Thyroid gland (tissue), 4 donors: ENCODE measurements at regions not wholly inside any gene's neighbourhood (a gene's known extent, or its start where the extent isn't known, plus 50 kb on each side); places are given as distances from the start of the nearest gene placed in this dataset.
A peak's percentile ranks its signal among the peaks of the same experiment; 100 is the strongest.

Source experiments
- DNase-seq, 2 donors: peaks; one replicate each; pipeline ENCODE4 v3.0.0-alpha.2; 2019
- H3K27ac ChIP-seq, 3 donors: fragments of 200-600 bp; sonication (generic); 1 replicate in 2 of 3; 2 replicates in 1 of 3; pipeline ENCODE4 v1.5.1; 2016 to 2019; ENCODE audit warnings: mild to moderate bottlenecking in 1 of 3, moderate library complexity in 1 of 3
- H3K27me3 ChIP-seq: fragments of 200-600 bp; sonication (generic); one replicate; pipeline ENCODE4 v1.5.1; 2019
- H3K36me3 ChIP-seq, 2 donors: fragments of 200-600 bp; sonication (generic); one replicate each; pipeline ENCODE4 v1.5.1; 2016 to 2019
- H3K4me1 ChIP-seq, 2 donors: fragments of 200-600 bp; sonication (generic); one replicate each; pipeline ENCODE4 v1.5.1; 2017 to 2019
- H3K4me3 ChIP-seq, 3 donors: fragments of 200-600 bp; sonication (generic); replicated peaks in 1 of 3; 1 replicate in 2 of 3; 2 replicates in 1 of 3; pipeline ENCODE4 v1.5.1; 2016; ENCODE audit warnings: mild to moderate bottlenecking in 1 of 3
- H3K9me3 ChIP-seq: fragments of 200-600 bp; sonication (generic); one replicate; pipeline ENCODE4 v1.5.1; 2017
- POLR2A ChIP-seq, 2 donors: fragments of 450-650 bp; IDR thresholded peaks; one replicate each; pipeline ENCODE4 v1.6.1; 2017; ENCODE audit warnings: antibody characterized with exemption in 2 of 2, mild to moderate bottlenecking in 2 of 2, moderate library complexity in 1 of 2
- WGBS, 2 donors: methylation state at CpG; one replicate each; pipeline ENCODE4 v1.1.5; 2017; 5-methylcytosine and 5-hydroxymethylcytosine counted together
- intact Hi-C: fragments of 100-400 bp; cut with DNase I; formaldehyde crosslinking; loops from one replicate; pipeline ENCODE4 v1.15.1; 2023
- TF ChIP-seq, protein P1 (sequence below), 6 experiments: fragments of 200-600 bp in 3 of 6; fragments of 450-650 bp in 3 of 6; sonication (generic) in 3 of 6; IDR thresholded peaks; one replicate each; pipeline ENCODE4 v1.5.1; 2016 to 2019; ENCODE audit warnings: antibody characterized with exemption in 6 of 6, mild to moderate bottlenecking in 2 of 6, inconsistent platforms in 1 of 6, moderate library complexity in 1 of 6

DNA sequence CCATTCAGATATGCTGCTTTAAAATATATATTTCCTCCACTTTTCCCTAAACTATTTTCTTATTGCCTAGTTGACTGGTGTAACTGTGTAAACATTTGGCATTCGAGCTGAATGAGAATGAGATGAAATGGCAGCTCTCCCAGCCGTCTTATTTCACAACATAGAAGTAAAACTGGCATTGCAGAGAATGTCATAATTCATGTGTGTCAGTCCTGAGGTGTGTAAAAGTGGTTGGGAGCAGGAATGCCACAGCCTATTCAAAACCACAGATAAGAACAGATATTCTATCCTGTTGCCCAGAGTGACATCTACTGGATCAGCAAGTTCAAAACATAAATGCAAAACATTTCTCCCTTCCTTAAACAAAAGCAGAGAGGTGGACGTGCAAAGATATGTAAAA, 565.5 kb upstream of the CHAC2 start:
- H3K36me3 ChIP-seq, result no peaks in the 10 kb centered on the region
- peak; percentile 47 to 48 for DNase-seq
- intact Hi-C loops, result no loop called here
- TF ChIP-seq, protein P1, sequence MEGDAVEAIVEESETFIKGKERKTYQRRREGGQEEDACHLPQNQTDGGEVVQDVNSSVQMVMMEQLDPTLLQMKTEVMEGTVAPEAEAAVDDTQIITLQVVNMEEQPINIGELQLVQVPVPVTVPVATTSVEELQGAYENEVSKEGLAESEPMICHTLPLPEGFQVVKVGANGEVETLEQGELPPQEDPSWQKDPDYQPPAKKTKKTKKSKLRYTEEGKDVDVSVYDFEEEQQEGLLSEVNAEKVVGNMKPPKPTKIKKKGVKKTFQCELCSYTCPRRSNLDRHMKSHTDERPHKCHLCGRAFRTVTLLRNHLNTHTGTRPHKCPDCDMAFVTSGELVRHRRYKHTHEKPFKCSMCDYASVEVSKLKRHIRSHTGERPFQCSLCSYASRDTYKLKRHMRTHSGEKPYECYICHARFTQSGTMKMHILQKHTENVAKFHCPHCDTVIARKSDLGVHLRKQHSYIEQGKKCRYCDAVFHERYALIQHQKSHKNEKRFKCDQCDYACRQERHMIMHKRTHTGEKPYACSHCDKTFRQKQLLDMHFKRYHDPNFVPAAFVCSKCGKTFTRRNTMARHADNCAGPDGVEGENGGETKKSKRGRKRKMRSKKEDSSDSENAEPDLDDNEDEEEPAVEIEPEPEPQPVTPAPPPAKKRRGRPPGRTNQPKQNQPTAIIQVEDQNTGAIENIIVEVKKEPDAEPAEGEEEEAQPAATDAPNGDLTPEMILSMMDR (IDR thresholded peaks at IDR 0.05), result peak in 4 of 6 experiments; percentile 21 to 75 (median 44)
- TF ChIP-seq POLR2A (IDR thresholded peaks at IDR 0.05), result no peak
- no peak overlapping the region for H3K27ac ChIP-seq
- H3K4me3 ChIP-seq, result no peak overlapping the region
- 18 to 21% methylated on average over 3 of the region's 3 CpGs for WGBS, 2 donors
- H3K27me3 ChIP-seq, result no peaks in the 10 kb centered on the region
- H3K4me1 ChIP-seq, result no peaks in the 10 kb centered on the region
- H3K9me3 ChIP-seq, result no peaks in the 10 kb centered on the region

DNA sequence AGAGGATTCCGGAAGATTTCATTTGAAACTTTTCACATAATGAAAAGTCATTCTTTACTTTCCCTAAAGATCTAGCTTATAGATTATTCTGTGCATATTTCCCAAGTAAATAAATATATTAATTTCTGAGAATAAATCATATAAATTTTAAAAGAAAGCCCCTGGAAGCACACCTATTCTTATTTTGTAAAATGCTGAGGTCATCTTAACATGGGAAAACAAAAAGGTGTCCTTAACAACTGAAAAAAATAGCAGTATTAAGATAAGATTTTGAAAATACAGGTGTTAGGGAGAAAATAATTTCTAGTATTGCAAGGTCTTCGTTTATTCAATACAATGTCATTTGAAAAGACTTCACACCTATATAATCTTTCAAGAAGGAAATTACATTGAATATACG, 567.5 kb upstream of the CHAC2 start:
- Histone ChIP-seq H3K4me1 (no peaks in the 10 kb centered on the region), H3K27ac (no peak overlapping the region), H3K36me3 (no peaks in the 10 kb centered on the region), H3K9me3 (no peaks in the 10 kb centered on the region), H3K4me3 (no peak overlapping the region), H3K27me3 (no peaks in the 10 kb centered on the region)
- DNase-seq, result no peak
- TF ChIP-seq, protein P1 (IDR thresholded peaks at IDR 0.05), result no peak
- no peak for TF ChIP-seq POLR2A (IDR thresholded peaks at IDR 0.05)
- WGBS, 2 donors, result 93 to 94% methylated on average over 3 of the region's 3 CpGs
- intact Hi-C loops, result no loop called here

DNA sequence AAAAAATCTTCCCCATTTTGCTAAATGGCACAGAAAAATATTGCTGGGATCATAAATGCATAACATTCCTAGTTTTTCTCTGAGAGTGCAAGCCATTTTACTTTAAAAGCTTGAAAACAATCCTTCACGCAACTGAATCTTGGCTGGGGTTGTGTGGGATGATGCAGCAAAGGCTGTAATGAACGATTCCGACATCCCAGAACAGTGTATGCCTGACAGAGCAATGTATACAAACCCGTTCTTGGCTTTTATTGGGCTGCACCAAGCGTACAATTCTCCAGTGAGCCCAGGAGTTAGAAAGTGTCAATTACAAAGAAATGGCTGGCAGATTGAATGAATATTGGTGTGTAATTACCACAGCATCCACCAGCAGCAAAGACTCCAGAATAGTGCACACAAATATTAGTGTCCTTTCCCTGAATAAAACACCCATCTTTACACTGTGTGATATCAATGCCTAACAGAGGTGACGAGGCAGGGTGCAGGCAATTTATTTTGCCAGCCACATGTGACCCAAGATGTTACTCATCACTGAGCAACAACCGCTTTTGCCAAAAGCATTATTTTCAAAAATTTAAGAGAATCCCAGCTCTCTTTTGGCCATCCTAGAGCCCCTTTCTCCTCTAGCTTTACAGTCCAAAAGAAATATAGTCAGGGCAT, 578.6 kb upstream of the CHAC2 start:
- TF ChIP-seq, protein P1 (IDR thresholded peaks at IDR 0.05), result no peak
- TF ChIP-seq POLR2A (IDR thresholded peaks at IDR 0.05), result no peak
- no peak for DNase-seq
- Histone ChIP-seq H3K27ac (no peak overlapping the region), H3K4me1 (peaks cover 8% of the 10 kb centered on the region in 2 donors), H3K4me3 (no peak overlapping the region), H3K36me3 (no peaks in the 10 kb centered on the region), H3K27me3 (no peaks in the 10 kb centered on the region), H3K9me3 (no peaks in the 10 kb centered on the region)
- intact Hi-C loops, result no loop called here
- WGBS, 2 donors, result 38 to 49% methylated on average over 7 of the region's 7 CpGs

DNA sequence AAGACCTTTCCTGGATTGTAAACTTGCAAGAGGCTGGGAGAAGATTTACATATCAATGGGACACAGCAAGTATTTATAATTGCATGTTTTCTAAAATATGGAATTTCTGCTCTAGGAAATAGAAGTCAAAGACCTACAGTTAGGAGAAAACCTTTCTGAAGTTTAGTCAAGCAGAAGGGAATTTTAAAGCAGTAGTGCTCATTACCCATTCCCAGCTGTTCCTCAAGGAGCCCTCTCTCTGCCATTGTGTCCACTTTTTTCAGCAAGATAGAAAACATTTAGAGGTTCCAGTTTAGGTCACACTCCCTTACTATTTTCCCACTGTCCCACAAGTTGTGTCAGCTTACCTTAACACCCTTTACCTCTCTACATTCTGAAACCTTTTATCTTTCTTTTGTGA, 584.0 kb upstream of the CHAC2 start:
- no peak for DNase-seq
- TF ChIP-seq, protein P1 (IDR thresholded peaks at IDR 0.05), result no peak
- TF ChIP-seq POLR2A (IDR thresholded peaks at IDR 0.05), result no peak
- Histone ChIP-seq H3K36me3 (no peaks in the 10 kb centered on the region), H3K27me3 (no peaks in the 10 kb centered on the region), H3K27ac (no peak overlapping the region), H3K4me1 (peaks cover 8% of the 10 kb centered on the region in 2 donors), H3K4me3 (no peak overlapping the region), H3K9me3 (no peaks in the 10 kb centered on the region)
- intact Hi-C loops, result no loop called here

DNA sequence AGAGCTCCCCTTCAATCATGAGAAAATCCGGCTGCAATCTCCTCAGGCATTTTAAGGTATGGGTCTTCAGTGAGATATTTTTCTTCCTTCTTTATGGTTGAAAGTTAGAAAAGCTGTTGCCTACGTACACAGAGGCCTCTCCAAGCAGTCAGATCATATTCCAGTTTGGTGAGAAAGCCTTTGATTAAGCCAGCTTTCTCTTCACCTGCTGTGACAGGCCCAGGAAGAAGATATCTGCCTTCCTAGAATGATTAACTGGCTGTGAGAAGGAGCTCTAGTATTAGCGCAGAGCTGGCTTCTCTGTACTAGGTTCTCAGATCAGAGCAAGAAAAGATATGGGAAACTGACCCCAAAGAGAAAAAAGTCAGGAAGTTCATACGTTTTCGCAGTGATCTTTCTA, 585.0 kb upstream of the CHAC2 start:
- TF ChIP-seq POLR2A (IDR thresholded peaks at IDR 0.05), result no peak
- TF ChIP-seq, protein P1 (IDR thresholded peaks at IDR 0.05), result no peak
- 86 to 89% methylated on average over 5 of the region's 5 CpGs for WGBS, 2 donors
- no peak for DNase-seq
- H3K9me3 ChIP-seq, result no peaks in the 10 kb centered on the region
- H3K27me3 ChIP-seq, result no peaks in the 10 kb centered on the region
- H3K27ac ChIP-seq, result no peak overlapping the region
- H3K36me3 ChIP-seq, result no peaks in the 10 kb centered on the region
- no peak overlapping the region for H3K4me3 ChIP-seq
- peaks cover 8% of the 10 kb centered on the region in 2 donors for H3K4me1 ChIP-seq
- intact Hi-C loops, result no loop called here
